ENCODE measurements at regions not wholly inside any gene's neighbourhood (a gene's known extent, or its start where the extent isn't known, plus 50 kb on each side); places are given as distances from the start of the nearest gene placed in this dataset.

GRCh38 chr1:224492632-224493031 lies 58.0 kb upstream of the WDR26 start:
- TF ChIP-seq SMC3 (IDR thresholded peaks at IDR 0.05), result no peak
- no peak for TF ChIP-seq CTCF (IDR thresholded peaks at IDR 0.05)
- TF ChIP-seq, protein P1, sequence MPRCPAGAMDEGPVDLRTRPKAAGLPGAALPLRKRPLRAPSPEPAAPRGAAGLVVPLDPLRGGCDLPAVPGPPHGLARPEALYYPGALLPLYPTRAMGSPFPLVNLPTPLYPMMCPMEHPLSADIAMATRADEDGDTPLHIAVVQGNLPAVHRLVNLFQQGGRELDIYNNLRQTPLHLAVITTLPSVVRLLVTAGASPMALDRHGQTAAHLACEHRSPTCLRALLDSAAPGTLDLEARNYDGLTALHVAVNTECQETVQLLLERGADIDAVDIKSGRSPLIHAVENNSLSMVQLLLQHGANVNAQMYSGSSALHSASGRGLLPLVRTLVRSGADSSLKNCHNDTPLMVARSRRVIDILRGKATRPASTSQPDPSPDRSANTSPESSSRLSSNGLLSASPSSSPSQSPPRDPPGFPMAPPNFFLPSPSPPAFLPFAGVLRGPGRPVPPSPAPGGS (IDR thresholded peaks at IDR 0.05), result no peak
- no peak for TF ChIP-seq FOSL2 (IDR thresholded peaks at IDR 0.05)
- TF ChIP-seq FOSL2 (CRISPR knock-in tag; IDR thresholded peaks at IDR 0.05), result no peak

Data from A549 (cell line).